Activated T-cell treated with anti-CD3 and anti-CD28 coated beads, Interleukin-2, amount 50 U/mL, for 24 hours (primary cell): ENCODE measurements at regions not wholly inside any gene's neighbourhood (a gene's known extent, or its start where the extent isn't known, plus 50 kb on each side); places are given as distances from the start of the nearest gene placed in this dataset.

Source experiments
- DNase-seq: peaks from one replicate; pipeline ENCODE4 v3.0.0-alpha.2; 2020
- H3K27ac Mint-ChIP-seq: 2 replicates; pipeline ENCODE4 v1.8.0; 2020; ENCODE audit warnings: mild to moderate bottlenecking, mixed read lengths
- H3K27me3 Mint-ChIP-seq: 2 replicates; pipeline ENCODE4 v1.8.0; 2020; ENCODE audit warnings: mixed read lengths
- H3K36me3 Mint-ChIP-seq: 2 replicates; pipeline ENCODE4 v1.8.0; 2020; ENCODE audit warnings: low read depth, mixed read lengths
- H3K4me1 Mint-ChIP-seq: 2 replicates; pipeline ENCODE4 v1.8.0; 2020; ENCODE audit warnings: low read depth, mixed read lengths
- H3K4me3 Mint-ChIP-seq: 2 replicates; pipeline ENCODE4 v1.8.0; 2020; ENCODE audit warnings: mild to moderate bottlenecking, moderate library complexity, mixed read lengths
- H3K9me3 Mint-ChIP-seq: 2 replicates; pipeline ENCODE4 v1.8.0; 2020; ENCODE audit warnings: mixed read lengths

DNA sequence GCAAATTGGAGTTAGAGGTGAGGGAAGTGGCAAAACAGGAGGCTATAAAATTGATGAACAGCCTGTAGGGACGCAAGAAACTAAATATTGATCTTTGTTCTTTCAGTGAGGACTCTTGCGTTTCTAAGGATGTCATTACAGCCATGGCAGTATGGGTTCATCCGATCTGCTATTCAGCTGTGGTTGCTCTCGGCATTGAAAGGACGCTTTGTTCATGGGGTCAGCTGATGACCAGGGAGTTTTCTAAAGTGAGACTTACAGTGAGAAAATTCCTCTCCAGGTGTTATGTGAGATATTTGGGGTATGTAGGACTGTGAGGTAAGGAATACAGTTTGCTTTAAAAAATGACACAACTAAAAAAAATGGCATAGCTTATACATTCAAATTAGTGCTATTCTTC, 52.7 kb upstream of the PELI1 start:
- H3K4me3 Mint-ChIP-seq = no peak overlapping the region
- DNase-seq = no peak
- peaks cover 2% of the 10 kb centered on the region for H3K36me3 Mint-ChIP-seq
- no peaks in the 10 kb centered on the region for H3K27me3 Mint-ChIP-seq
- peaks cover 1% of the 10 kb centered on the region for H3K9me3 Mint-ChIP-seq
- peaks cover 38% of the 10 kb centered on the region for H3K4me1 Mint-ChIP-seq
- no peak overlapping the region for H3K27ac Mint-ChIP-seq

DNA sequence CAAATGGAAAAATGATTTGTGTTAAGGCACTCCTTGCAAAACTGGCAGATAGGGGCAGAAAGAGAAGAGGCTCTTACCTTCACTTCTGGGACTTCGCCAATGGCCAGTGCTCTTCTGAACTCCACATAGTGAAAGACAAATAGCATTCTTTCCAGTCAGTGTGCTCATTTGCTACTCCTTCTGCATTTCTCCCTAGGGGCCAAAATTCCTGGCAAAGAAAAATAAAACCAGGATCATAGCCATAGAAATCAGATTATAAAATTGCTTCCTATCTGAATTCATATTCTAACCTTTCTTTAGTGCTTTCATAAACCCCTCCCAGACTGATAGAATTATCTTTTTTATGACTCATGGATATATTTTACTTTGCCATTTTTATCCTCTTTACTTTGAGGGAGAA, 56.9 kb upstream of the PELI1 start:
- Mint-ChIP-seq H3K4me3 (no peak overlapping the region), H3K27me3 (no peaks in the 10 kb centered on the region), H3K27ac (no peak overlapping the region), H3K9me3 (peaks cover 5% of the 10 kb centered on the region), H3K36me3 (peaks cover 2% of the 10 kb centered on the region), H3K4me1 (peaks cover 66% of the 10 kb centered on the region)
- no peak for DNase-seq

DNA sequence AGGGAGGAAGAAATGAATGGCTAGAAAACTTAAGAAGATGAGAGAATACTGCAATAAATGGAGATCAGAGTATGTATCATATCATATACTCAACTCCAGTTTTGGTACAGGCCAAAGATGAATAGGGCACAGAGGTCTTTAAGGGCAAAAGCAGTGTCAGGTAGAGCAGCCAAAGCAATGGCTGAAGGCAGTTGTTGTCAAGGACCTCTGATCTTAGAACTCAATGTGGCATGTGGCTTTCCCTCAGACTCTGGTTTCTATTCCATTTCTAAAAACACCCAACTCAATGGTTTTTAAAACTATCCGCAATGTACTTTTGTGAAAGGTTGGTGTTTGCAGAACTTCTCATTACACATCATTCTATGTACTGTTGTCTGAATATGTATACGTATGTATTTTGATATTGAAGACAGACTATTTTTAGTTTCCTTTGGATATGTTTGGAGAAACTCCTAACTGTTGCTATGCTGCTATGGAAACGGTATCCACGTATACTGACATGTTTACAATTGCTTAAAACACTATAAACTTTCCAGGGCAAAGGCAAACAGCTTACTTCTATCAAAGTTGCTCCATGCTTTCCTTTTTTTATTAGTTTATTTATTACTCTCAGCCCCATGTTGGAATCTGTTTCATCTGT, 58.1 kb upstream of the PELI1 start:
- no peak for DNase-seq
- Mint-ChIP-seq H3K27ac (peak overlapping the region; percentile 91), H3K4me3 (no peak overlapping the region), H3K36me3 (peaks cover 2% of the 10 kb centered on the region), H3K4me1 (peaks cover 76% of the 10 kb centered on the region), H3K27me3 (no peaks in the 10 kb centered on the region), H3K9me3 (peaks cover 5% of the 10 kb centered on the region)

DNA sequence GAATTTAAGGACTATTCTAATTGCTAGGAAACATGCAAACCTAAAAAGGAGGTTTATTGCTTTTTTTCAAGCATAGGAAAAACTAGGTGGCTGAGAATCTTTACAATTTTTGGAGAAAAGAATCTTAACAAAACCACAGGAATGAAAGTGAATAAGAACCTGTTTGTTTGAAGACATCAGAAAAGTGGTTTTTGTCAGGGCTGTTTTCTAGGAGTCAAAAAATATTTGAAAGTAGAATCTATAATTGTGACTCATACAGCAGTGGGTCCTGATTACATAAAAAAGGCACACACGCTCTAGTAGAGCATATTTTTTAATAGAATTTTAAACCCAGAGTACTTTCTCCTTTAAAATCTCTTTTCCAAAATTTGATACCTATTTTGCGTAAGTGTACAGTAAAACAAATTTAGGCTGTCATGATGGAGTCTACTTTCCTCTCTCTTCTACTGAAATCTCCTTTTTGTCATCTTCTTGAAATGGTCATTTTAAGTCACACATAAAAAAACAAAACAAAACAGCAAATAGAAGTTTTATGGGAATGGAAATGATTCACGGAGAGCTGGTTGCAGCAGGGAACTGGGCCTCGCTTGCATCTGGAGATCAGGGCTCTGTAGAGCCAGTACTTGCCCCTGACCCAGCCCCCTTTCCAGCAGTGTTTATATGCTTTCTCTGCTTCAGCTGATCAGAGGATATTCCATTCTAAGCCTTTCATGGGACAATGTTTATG, 59.1 kb upstream of the PELI1 start:
- peak overlapping the region; percentile 72 for H3K4me3 Mint-ChIP-seq
- no peaks in the 10 kb centered on the region for H3K27me3 Mint-ChIP-seq
- H3K4me1 Mint-ChIP-seq = peaks cover 82% of the 10 kb centered on the region
- peak overlapping the region; percentile 91 for H3K27ac Mint-ChIP-seq
- H3K36me3 Mint-ChIP-seq = peaks cover 2% of the 10 kb centered on the region
- DNase-seq = no peak
- H3K9me3 Mint-ChIP-seq = peaks cover 5% of the 10 kb centered on the region

DNA sequence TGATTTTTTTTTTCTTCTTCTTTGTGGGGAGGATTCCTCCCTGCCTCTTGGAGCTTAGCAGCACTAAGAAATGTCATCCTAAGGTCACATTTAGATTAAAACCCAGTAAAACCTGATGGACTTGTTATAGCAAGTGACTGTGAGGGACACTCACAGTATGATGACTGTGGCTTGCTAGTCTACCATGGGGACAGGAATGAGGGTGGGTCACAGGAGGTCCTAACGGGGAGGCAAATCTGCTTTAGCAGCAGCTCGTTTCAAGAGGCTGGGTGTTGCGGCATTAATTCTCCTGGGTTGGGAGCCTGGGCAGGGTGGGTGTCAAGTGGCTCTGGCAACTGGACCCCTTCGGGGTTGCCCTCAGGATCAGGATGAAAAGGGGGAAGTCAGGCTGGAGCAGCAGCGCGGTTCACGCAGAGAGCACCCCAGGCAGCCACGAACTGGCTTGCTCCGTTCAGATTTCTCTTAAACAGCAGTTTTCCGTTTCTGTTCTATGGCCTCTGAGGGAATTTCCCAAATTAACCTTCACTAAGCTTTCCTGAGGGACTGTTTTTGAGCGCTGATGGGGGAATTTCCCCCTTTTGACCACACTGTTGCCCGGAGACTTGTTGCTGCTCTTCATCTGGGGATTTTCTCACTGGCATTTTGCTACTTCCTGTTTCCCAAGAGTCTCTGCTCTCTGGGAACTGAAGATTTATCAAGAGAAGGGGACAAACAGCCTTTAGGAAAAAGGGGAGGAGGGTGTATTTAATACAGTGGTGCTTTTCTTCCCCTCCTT, 59.8 kb upstream of the PELI1 start:
- peaks cover 5% of the 10 kb centered on the region for H3K9me3 Mint-ChIP-seq

DNA sequence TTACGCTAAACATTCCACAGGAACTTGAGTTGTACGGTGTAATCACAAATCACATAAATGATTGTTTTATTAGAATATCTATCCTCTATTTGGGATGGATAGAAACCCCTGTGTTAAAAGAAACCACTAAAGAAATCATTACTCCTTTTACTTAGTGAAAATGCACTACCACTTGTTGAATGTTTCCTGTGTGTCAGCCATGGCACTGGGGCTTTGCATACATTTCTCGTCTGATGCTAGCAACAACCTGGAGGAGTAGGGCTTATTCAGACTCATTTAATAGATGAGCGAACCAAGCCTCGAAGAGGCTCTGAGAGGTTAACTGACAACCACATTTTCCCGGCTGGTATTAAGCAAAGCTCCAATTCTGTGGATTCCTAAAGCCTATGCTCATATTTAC, 60.5 kb upstream of the PELI1 start:
- H3K36me3 Mint-ChIP-seq = peaks cover 2% of the 10 kb centered on the region
- H3K27ac Mint-ChIP-seq = peak overlapping the region; percentile 91
- DNase-seq = no peak
- H3K4me1 Mint-ChIP-seq = peaks cover 85% of the 10 kb centered on the region
- H3K27me3 Mint-ChIP-seq = no peaks in the 10 kb centered on the region
- H3K9me3 Mint-ChIP-seq = peaks cover 5% of the 10 kb centered on the region
- H3K4me3 Mint-ChIP-seq = no peak overlapping the region

More for the DNA sequence above, 59.8 kb upstream of the PELI1 start:
- Mint-ChIP-seq H3K27ac (peak overlapping the region; percentile 91), H3K27me3 (no peaks in the 10 kb centered on the region), H3K4me1 (peaks cover 85% of the 10 kb centered on the region), H3K36me3 (peaks cover 2% of the 10 kb centered on the region), H3K4me3 (peak overlapping the region; percentile 72)
- DNase-seq = peak; percentile 67

DNA sequence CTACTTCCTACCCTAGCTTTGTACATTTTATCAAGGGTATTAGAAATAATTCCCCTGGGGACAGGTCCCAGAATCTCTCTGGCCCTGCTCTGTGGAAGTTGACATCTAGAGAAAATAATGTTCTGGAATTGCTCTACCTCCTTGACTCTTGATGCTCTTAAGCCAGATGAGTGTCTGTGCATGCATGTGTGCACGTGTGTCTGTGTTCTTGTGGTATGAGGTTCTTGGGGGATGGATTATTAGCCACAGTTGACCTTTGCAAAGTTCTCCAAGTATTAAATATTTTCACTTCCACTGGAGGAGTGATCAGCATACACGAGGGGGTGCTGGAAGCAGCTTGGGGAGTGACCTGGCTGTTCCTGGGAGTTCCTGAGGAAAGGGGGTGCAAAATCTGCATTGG, 61.2 kb upstream of the PELI1 start:
- DNase-seq = no peak
- Mint-ChIP-seq H3K4me1 (peaks cover 80% of the 10 kb centered on the region), H3K27me3 (no peaks in the 10 kb centered on the region), H3K4me3 (no peak overlapping the region), H3K36me3 (peaks cover 2% of the 10 kb centered on the region), H3K27ac (no peak overlapping the region), H3K9me3 (peaks cover 5% of the 10 kb centered on the region)

DNA sequence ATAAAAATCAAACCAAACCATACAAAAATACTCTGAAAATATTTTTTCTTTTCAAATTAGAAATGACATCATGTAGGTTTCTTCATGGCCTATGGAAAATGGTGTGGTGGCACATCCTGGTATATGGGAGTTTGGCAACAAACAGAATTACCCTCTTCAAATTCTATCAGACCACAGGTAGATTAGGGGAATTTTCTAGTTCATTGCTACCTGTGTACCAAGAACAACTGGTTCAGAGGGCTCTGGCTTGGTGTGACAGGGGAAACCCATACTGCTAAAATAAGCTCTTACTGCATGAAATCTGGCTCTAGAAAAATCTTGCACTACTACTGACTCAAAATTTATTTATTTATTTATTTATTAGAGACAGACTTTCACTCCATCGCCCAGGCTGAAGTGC, 63.4 kb upstream of the PELI1 start:
- Mint-ChIP-seq H3K27ac (no peak overlapping the region), H3K9me3 (no peaks in the 10 kb centered on the region), H3K27me3 (no peaks in the 10 kb centered on the region), H3K4me3 (no peak overlapping the region), H3K36me3 (no peaks in the 10 kb centered on the region), H3K4me1 (peaks cover 82% of the 10 kb centered on the region)
- DNase-seq = no peak

DNA sequence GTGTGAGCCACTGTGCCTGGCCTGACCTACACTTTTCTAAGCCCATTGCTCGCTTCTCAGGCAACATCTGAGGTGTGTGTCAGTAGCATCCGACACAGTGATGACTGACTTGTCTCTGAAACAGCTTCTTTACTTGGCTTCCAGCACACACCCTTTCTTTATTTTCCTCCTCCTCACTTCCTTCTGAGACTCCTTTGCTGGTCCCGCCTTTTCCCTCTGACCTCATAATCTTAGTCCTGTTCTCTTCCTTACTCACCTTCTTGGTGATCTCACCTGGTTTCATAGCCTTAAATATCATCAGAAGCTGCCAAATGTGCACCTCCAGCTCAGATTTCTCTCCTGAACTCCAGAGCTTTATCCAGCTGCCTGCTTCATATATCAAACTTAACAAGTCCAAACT, 66.6 kb upstream of the PELI1 start:
- no peak overlapping the region for H3K4me3 Mint-ChIP-seq
- H3K27ac Mint-ChIP-seq = peak overlapping the region; percentile 28
- H3K36me3 Mint-ChIP-seq = no peaks in the 10 kb centered on the region
- DNase-seq = no peak
- peaks cover 81% of the 10 kb centered on the region for H3K4me1 Mint-ChIP-seq
- H3K9me3 Mint-ChIP-seq = no peaks in the 10 kb centered on the region
- H3K27me3 Mint-ChIP-seq = no peaks in the 10 kb centered on the region

DNA sequence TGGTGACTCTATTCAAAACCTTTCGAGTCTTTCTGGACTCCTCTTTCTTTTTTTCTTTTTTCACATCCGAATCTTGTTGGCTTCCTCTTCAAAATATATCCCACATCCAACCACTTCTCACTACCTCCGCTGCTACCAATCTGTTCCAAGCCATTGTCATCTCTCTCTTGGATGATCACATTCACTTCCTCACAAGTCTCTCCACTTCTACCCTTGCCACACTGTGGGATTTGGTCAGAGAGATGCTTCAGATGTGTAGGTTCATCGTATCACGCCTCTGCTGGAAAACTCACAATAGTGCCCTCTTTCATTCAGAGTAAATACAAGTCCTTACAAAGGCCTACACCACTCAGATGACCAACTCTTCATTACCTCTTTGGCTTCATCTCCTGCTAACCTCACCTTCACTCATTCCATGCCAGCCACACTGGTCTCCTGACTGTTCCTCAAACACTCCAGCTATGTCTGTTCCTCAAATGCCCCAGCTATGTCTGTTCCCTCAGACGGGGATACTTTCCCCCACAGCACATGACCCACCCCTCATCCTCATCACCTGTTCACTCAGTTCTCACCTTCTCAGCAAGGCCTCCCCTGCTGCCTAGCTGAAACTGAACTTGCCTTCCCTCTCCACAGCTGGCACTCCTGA, 67.2 kb upstream of the PELI1 start:
- H3K27me3 Mint-ChIP-seq = no peaks in the 10 kb centered on the region
- DNase-seq = no peak
- no peak overlapping the region for H3K4me3 Mint-ChIP-seq
- H3K36me3 Mint-ChIP-seq = no peaks in the 10 kb centered on the region
- H3K4me1 Mint-ChIP-seq = peaks cover 86% of the 10 kb centered on the region
- H3K9me3 Mint-ChIP-seq = peaks cover 3% of the 10 kb centered on the region
- H3K27ac Mint-ChIP-seq = peak overlapping the region; percentile 28

DNA sequence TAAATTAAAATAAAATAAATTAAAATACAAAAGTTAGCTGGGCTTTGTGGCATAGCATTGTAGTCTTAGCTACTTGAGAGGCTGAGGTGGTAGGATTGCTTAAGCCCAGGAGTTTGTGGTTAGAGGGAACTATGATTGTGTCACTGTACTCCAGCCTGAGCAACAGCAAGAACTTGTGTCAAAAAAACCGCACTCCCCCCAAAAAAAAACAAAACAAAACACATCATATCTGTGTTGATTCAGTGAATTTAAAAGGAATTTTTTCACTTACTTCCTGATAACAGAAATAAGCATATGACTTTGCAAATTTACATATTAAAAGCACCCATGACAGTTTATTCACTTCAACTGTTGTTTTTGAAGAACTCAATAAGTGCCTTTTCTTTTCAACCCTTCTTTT, 68.1 kb upstream of the PELI1 start:
- Mint-ChIP-seq H3K4me3 (peak overlapping the region; percentile 68), H3K27me3 (no peaks in the 10 kb centered on the region), H3K9me3 (peaks cover 3% of the 10 kb centered on the region), H3K36me3 (no peaks in the 10 kb centered on the region), H3K27ac (peak overlapping the region; percentile 99), H3K4me1 (peaks cover 81% of the 10 kb centered on the region)
- no peak for DNase-seq

DNA sequence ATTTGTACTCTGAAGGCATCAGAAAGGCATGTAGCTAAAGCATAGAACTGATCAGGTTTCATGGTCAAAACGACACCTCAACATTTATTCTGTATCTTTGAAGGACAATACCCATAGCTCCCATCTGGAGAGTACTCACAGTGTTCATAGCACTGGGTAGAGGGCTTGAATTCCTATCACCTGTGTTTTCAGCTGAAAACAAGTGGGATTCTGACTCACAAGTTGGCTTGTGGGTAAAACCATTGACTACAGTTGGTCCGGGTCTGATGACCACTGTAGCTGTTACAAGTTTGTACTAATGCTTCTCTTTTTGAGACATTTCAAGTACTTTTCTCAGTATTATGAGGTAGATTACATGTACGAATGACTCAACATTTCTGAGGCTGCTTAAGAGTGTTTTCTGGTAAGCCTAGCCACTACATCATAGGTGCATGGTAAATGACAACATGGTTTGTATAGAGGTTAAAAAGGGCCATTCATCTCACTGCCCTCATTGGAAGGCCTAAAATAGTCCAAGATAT, 68.6 kb upstream of the PELI1 start:
- Mint-ChIP-seq H3K27me3 (no peaks in the 10 kb centered on the region), H3K4me1 (peaks cover 82% of the 10 kb centered on the region), H3K27ac (peak overlapping the region; percentile 99), H3K36me3 (no peaks in the 10 kb centered on the region), H3K9me3 (peaks cover 3% of the 10 kb centered on the region), H3K4me3 (peak overlapping the region; percentile 68)
- DNase-seq = no peak

DNA sequence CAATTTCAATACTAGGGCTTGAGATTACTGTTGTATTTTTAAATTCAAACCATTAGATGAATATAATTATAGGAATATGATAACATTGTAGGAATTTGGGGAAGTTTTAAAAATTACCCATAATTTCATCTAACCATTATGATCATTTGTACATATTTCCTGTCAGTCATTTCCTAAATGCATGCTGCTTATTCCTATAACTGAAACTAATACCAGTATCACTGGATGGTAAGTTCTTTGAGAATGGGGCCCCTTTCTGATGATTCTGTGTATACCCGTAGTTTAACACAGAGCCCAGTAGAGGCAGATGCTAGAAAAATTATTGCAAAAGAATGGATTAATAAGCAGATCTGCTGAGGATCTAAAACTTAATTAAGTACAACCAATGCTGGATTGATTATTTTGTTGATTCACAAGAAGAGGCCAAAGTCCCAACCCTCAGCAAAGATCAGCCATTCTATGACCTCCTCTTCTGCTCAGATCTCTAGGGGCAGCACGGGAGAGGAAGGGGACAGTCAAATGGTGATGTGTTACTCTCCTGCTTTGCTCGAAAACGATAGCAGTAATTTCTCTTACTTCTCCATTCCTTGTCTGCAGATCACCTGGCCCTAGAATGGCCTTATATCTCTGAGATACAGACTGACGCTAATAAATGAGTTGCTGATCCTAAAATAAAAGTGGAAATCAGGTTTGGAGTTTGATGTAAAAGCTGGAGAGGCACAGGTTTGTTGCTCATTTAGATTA, 69.5 kb upstream of the PELI1 start:
- peaks cover 78% of the 10 kb centered on the region for H3K4me1 Mint-ChIP-seq
- H3K9me3 Mint-ChIP-seq = peaks cover 3% of the 10 kb centered on the region
- DNase-seq = no peak
- peak overlapping the region; percentile 99 for H3K27ac Mint-ChIP-seq
- H3K27me3 Mint-ChIP-seq = no peaks in the 10 kb centered on the region
- no peaks in the 10 kb centered on the region for H3K36me3 Mint-ChIP-seq
- H3K4me3 Mint-ChIP-seq = peak overlapping the region; percentile 68
